NB4 (cell line): ENCODE measurements at regions not wholly inside any gene's neighbourhood (a gene's known extent, or its start where the extent isn't known, plus 50 kb on each side); places are given as distances from the start of the nearest gene placed in this dataset.

Source experiments
- DNase-seq: peaks from one replicate; pipeline ENCODE4 v3.0.0; 2010; ENCODE audit warnings: low read depth
- H3K4me3 ChIP-seq: one replicate; pipeline ENCODE4 v1.5.1; 2011; ENCODE audit warnings: mild to moderate bottlenecking, low read depth, low read length, moderate library complexity
- CTCF ChIP-seq: IDR thresholded peaks from one replicate; pipeline ENCODE4 v1.5.1; 2012; ENCODE audit warnings: low read depth, low read length
- MAX ChIP-seq: IDR thresholded peaks from 2 replicates; pipeline ENCODE4 v1.6.1; 2011; ENCODE audit warnings: low read depth, low read length
- MYC ChIP-seq: IDR thresholded peaks from 2 replicates; pipeline ENCODE4 v1.6.1; 2011; ENCODE audit warnings: low read depth, low read length
- POLR2A ChIP-seq: IDR thresholded peaks from 2 replicates; pipeline ENCODE4 v1.6.1; 2011; ENCODE audit warnings: mild to moderate bottlenecking; ENCODE audit not compliant: insufficient read length; ENCODE audit errors: extremely low read depth

GRCh38 chr15:47870956-47871625 lies 153.8 kb downstream of the SEMA6D start:
- no peak for DNase-seq
- TF ChIP-seq CTCF (no peak), MAX (no peak), POLR2A (no peak), MYC (no peak)

GRCh38 chr15:47872208-47872607 lies 154.9 kb downstream of the SEMA6D start:
- no peak for DNase-seq
- H3K4me3 ChIP-seq, result no peak overlapping the region
- no peak for TF ChIP-seq MAX
- no peak for TF ChIP-seq POLR2A
- no peak for TF ChIP-seq CTCF

More at GRCh38 chr15:47870956-47871625, 153.8 kb downstream of the SEMA6D start:
- no peak overlapping the region for H3K4me3 ChIP-seq

- H3K4me3 ChIP-seq, result no peak overlapping the region
- DNase-seq, result no peak
- no peak for TF ChIP-seq MYC
- no peak for TF ChIP-seq MAX
- TF ChIP-seq CTCF, result no peak
- TF ChIP-seq POLR2A, result no peak
These were observed 155.6 kb downstream of the SEMA6D start for GRCh38 chr15:47872869-47873432.

GRCh38 chr15:47876986-47877385 lies 159.7 kb downstream of the SEMA6D start:
- TF ChIP-seq CTCF (no peak), MYC (no peak), MAX (no peak), POLR2A (no peak)
- no peak for DNase-seq
- no peak overlapping the region for H3K4me3 ChIP-seq

GRCh38 chr15:47877836-47878235 lies 160.5 kb downstream of the SEMA6D start:
- no peak overlapping the region for H3K4me3 ChIP-seq
- TF ChIP-seq MAX, result no peak
- no peak for TF ChIP-seq CTCF
- TF ChIP-seq POLR2A, result no peak
- TF ChIP-seq MYC, result no peak
- no peak for DNase-seq
